ENCODE measurements at regions not wholly inside any gene's neighbourhood (a gene's known extent, or its start where the extent isn't known, plus 50 kb on each side); places are given as distances from the start of the nearest gene placed in this dataset.

- DNase-seq, result no peak
Measured at GRCh38 chr4:24668956-24669355, 84.6 kb upstream of the DHX15 start.

GRCh38 chr4:24669751-24670150 lies 85.4 kb upstream of the DHX15 start:
- no peak for DNase-seq

- no peak for DNase-seq
Measured at GRCh38 chr4:24671849-24672248, 87.5 kb upstream of the DHX15 start.

- no peak for DNase-seq
Measured at GRCh38 chr4:24672880-24673279, 88.5 kb upstream of the DHX15 start.

- no peak for DNase-seq
Measured at GRCh38 chr4:24674279-24674678, 89.9 kb upstream of the DHX15 start.

- no peak for DNase-seq
Measured at GRCh38 chr4:24675721-24676389, 91.5 kb upstream of the DHX15 start.

GRCh38 chr4:24677909-24678308 lies 93.6 kb upstream of the DHX15 start:
- no peak for DNase-seq

- no peak for DNase-seq
Measured at GRCh38 chr4:24680746-24681448, 96.5 kb upstream of the DHX15 start.

GRCh38 chr4:24683116-24683515 lies 98.8 kb upstream of the DHX15 start:
- no peak for DNase-seq

GRCh38 chr4:24686866-24687692 lies 102.7 kb upstream of the DHX15 start:
- DNase-seq, result peak; percentile 9

- DNase-seq, result no peak
Measured at GRCh38 chr4:24688453-24688852, 104.1 kb upstream of the DHX15 start.

- no peak for DNase-seq
Measured at GRCh38 chr4:24689212-24689611, 104.9 kb upstream of the DHX15 start.

GRCh38 chr4:24690436-24690835 lies 104.9 kb upstream of the SOD3 start:
- DNase-seq, result no peak

GRCh38 chr4:24693636-24694035 lies 101.7 kb upstream of the SOD3 start:
- DNase-seq, result no peak

GRCh38 chr4:24700118-24700517 lies 95.3 kb upstream of the SOD3 start:
- no peak for DNase-seq

GRCh38 chr4:24701683-24702082 lies 93.7 kb upstream of the SOD3 start:
- no peak for DNase-seq

- DNase-seq, result no peak
Measured at GRCh38 chr4:24702281-24702680, 93.1 kb upstream of the SOD3 start.

GRCh38 chr4:24703298-24703697 lies 92.1 kb upstream of the SOD3 start:
- DNase-seq, result no peak

- no peak for DNase-seq
Measured at GRCh38 chr4:24704149-24704548, 91.2 kb upstream of the SOD3 start.

- no peak for DNase-seq
Measured at GRCh38 chr4:24705016-24705753, 90.2 kb upstream of the SOD3 start.

- DNase-seq, result no peak
Measured at GRCh38 chr4:24713604-24714003, 81.8 kb upstream of the SOD3 start.

- no peak for DNase-seq
Measured at GRCh38 chr4:24719615-24720014, 75.8 kb upstream of the SOD3 start.

- DNase-seq, result no peak
Measured at GRCh38 chr4:24720436-24720835, 74.9 kb upstream of the SOD3 start.
